Lower leg skin (tissue), 4 donors: ENCODE measurements at regions not wholly inside any gene's neighbourhood (a gene's known extent, or its start where the extent isn't known, plus 50 kb on each side); places are given as distances from the start of the nearest gene placed in this dataset.

Source experiments
- DNase-seq, 2 donors: peaks; one replicate each; pipeline ENCODE4 v3.0.0-alpha.2; 2019; ENCODE audit warnings: low spot score in 2 of 2
- H3K4me3 ChIP-seq: fragments of 200-600 bp; sonication (generic); 2 replicates; pipeline ENCODE4 v1.5.1; 2017; ENCODE audit warnings: mild to moderate bottlenecking, low read depth; ENCODE audit not compliant: poor library complexity, severe bottlenecking
- CTCF ChIP-seq, 3 donors: fragments of 450-650 bp; IDR thresholded peaks; one replicate each; pipeline ENCODE4 v1.5.1; 2016; ENCODE audit warnings: antibody characterized with exemption in 3 of 3, mild to moderate bottlenecking in 3 of 3, moderate library complexity in 2 of 3
- POLR2A ChIP-seq, 2 donors: fragments of 450-650 bp; IDR thresholded peaks; one replicate each; pipeline ENCODE4 v1.6.1; 2016 to 2017; ENCODE audit warnings: antibody characterized with exemption in 2 of 2, mild to moderate bottlenecking in 1 of 2, moderate library complexity in 1 of 2
- WGBS, 2 donors: methylation state at CpG; one replicate each; pipeline ENCODE4 v1.1.5; 2018; 5-methylcytosine and 5-hydroxymethylcytosine counted together
- intact Hi-C: fragments of 100-400 bp; cut with DNase I; formaldehyde crosslinking; loops from one replicate; pipeline ENCODE4 v1.15.0; 2023; ENCODE audit warnings: low total_unique reads

- intact Hi-C loops, result no loop called here
- no peak overlapping the region for H3K4me3 ChIP-seq
- TF ChIP-seq POLR2A (IDR thresholded peaks at IDR 0.05) (no peak), CTCF (IDR thresholded peaks at IDR 0.05) (no peak)
- no peak for DNase-seq
- 37 to 58% methylated on average over 1 of the region's 1 CpG for WGBS, 2 donors
These were observed 134.3 kb upstream of the RPL34 start for GRCh38 chr4:108486046-108486445.

GRCh38 chr4:108484187-108484586 is 136.2 kb upstream of the RPL34 start:
- DNase-seq, result no peak
- 80 to 97% methylated on average over 1 of the region's 1 CpG for WGBS, 2 donors
- H3K4me3 ChIP-seq, result no peak overlapping the region
- TF ChIP-seq POLR2A (IDR thresholded peaks at IDR 0.05) (no peak), CTCF (IDR thresholded peaks at IDR 0.05) (no peak)
- intact Hi-C loops, result no loop called here

- WGBS, 2 donors, result 79 to 86% methylated on average over 3 of the region's 3 CpGs
- H3K4me3 ChIP-seq, result no peak overlapping the region
- no peak for TF ChIP-seq CTCF (IDR thresholded peaks at IDR 0.05)
- TF ChIP-seq POLR2A (IDR thresholded peaks at IDR 0.05), result no peak
- intact Hi-C loops, result no loop called here
- DNase-seq, result no peak
These were observed 136.7 kb upstream of the RPL34 start for GRCh38 chr4:108483650-108484049.

GRCh38 chr4:108483079-108483478 is 137.3 kb upstream of the RPL34 start:
- intact Hi-C loops, result no loop called here
- TF ChIP-seq POLR2A (IDR thresholded peaks at IDR 0.05), result no peak
- TF ChIP-seq CTCF (IDR thresholded peaks at IDR 0.05), result no peak
- DNase-seq, result no peak
- 11 to 12% methylated on average over 1 of the region's 1 CpG for WGBS, 2 donors
- H3K4me3 ChIP-seq, result no peak overlapping the region

- intact Hi-C loops, result no loop called here
- WGBS, 2 donors, result 95 to 97% methylated on average over 1 of the region's 1 CpG
These were observed 139.5 kb upstream of the RPL34 start for GRCh38 chr4:108480881-108481280.

More at GRCh38 chr4:108480881-108481280, 139.5 kb upstream of the RPL34 start:
- no peak overlapping the region for H3K4me3 ChIP-seq
- no peak for DNase-seq
- TF ChIP-seq POLR2A (IDR thresholded peaks at IDR 0.05) (no peak), CTCF (IDR thresholded peaks at IDR 0.05) (no peak)
